IPS-NIHi7 (cell line): ENCODE measurements at regions not wholly inside any gene's neighbourhood (a gene's known extent, or its start where the extent isn't known, plus 50 kb on each side); places are given as distances from the start of the nearest gene placed in this dataset.
"Not testable (repeated sequence)": the region's sequence is repeated elsewhere in the genome, so short reads cannot be mapped to it uniquely, and the experiment has no call there.

Experiments
- DNase-seq: peaks from one replicate; pipeline ENCODE4 v3.0.0; 2012; ENCODE audit warnings: mixed read lengths; ENCODE audit errors: extremely low spot score

- DNase-seq, result not testable (repeated sequence)
Measured at GRCh38 chr4:8976466-8977128, 105.0 kb upstream of the HMX1 start.

- DNase-seq, result not testable (repeated sequence)
Measured at GRCh38 chr4:8972635-8973034, 101.0 kb upstream of the HMX1 start.

DNA sequence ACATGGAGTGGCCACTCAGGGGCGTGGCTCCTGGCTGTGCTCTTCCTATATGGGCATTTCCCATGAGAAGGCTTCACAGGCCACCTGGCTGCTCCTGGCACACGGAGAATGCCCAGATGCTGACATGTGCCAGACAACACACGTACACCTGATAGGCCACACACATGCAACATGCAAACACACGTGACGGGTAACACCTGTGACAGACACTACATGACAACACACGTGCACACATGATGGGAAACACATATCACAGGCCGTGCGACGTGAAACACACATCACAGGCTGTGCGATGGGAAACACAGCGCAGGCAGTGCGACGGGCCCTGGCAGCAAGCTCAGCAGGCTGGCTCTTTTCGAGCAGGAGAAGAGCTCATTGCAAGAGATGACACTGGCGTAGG, 94.3 kb upstream of the HMX1 start:
- not testable (repeated sequence) for DNase-seq

DNA sequence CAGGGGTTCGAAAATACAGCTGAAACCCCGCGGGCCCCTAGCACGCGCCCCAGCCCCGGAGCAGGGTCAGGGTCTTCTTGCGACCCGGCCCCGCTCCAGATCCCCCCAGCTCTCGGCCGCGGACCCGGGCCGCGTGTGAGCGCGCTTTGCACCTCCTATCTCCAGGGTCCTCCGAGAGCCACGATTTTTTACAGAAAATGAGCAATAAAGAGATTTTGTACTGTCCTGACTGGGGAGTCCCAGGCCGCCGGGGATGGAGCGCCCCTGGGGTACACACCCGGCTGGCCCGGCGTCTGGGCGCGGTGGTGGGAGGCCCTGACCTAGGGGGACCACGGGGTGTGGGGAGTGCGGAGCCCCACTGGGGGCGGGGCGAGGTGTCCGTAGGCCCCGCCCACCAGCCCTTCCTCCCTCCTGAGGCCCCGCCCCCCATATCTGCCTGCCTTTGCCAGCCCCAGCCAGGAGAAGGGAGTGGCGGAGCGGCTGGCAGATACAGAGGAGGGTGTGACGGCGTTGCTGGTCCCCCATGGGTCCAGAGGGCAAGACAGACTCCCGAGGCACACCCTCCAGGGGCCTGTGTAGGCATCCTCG, 92.7 kb upstream of the HMX1 start:
- DNase-seq, result peak; percentile 29

GRCh38 chr4:8963533-8963932, 91.9 kb upstream of the HMX1 start:
- DNase-seq, result not testable (repeated sequence)

- DNase-seq, result peak; percentile 42
Measured at GRCh38 chr4:8961343-8961742, 89.7 kb upstream of the HMX1 start.

DNA sequence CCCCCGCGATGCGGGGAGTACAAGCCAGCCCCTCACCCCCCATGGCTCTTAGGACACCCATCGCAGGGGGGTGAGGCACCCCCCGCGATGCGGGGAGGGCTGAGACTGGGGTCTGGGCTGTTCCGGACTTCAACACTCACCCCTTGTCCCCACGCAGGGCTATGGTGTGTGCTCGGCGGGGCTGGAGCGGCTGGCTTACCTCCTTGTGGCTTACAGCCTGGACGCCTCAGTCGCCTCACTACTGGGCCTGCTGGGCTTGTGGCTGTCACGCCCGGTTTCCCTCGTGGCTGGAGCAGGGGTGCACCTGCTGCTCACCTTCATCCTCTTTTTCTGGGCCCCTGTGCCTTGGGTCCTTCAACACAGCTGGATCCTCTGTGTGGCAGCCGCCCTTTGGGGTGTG, 87.8 kb upstream of the HMX1 start:
- not testable (repeated sequence) for DNase-seq

DNA sequence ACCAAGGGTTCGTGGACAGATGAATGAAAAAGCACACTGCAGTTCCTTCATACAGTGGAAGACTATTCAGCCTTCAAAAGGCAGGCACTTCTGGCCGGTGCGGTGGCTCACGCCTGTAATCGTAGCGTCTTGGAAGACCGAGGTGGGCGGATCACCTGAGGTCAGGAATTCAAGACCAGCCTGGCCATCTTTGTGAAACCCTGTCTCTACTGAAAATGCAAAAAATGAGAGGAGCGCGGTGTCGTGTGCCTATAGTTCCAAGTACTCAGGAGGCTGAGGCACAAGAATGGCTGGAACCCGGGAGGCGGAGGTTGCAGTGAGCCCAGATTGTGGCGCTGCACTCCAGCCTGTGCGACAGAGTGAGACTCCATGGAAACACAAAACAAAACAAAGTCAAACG, 82.4 kb upstream of the HMX1 start:
- not testable (repeated sequence) for DNase-seq

DNA sequence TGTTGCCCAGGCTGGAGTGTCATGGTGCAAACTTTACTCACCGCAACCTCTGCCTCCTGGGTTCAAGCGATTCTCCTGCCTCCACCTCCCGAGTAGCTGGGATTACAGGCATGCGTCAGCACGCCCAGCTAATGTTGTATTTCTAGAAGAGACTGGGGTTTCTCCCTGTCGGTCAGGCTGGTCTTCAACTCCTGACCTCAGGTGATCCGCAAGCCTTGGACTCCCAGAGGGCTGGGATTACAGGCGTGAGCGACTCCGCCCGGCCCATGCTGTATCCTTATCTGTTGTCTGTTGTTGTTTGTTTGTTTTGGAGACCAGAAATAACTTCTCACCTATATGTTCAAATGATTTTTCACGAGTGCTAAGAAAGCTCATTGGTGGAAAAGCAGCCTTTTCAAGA, 81.2 kb upstream of the HMX1 start:
- not testable (repeated sequence) for DNase-seq

DNA sequence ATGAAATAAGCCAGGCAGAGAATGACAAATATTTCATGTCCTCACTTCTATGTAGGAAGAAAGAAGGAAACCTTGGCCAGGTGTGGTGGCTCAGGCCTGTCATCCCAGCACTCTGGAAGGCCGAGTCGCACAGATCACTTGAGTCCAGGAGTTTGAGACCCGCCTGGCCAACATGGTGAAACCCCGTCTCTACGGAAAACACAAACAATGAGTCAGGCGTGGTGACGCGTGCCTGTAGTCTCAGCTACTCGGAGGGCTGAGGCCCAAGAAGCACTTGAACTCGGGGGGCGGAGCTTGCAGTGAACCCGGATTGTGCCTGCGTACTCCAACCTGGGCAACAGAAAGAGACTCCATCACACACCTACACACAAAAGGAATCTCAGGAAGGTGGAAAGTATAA, 80.5 kb upstream of the HMX1 start:
- not testable (repeated sequence) for DNase-seq

DNA sequence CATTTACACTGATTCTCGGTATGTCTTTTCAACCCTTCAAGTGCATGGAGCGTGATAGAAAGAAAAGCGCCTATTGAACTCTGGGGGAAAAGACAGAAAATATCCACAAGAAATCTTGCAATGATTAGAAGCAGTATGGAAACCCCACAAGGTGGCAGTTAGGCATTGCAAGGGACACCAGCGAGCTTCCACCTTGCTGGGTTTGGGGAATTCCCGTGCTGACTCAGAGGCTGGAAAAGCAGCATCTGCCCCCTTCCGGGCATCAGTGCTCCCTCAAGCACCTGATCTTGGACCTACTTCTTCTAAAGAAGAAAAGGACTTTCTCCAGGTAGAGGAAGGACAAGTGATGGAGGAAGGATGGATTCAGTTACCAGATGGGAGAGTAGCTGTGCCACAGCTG, 73.9 kb upstream of the HMX1 start:
- DNase-seq, result not testable (repeated sequence)

DNA sequence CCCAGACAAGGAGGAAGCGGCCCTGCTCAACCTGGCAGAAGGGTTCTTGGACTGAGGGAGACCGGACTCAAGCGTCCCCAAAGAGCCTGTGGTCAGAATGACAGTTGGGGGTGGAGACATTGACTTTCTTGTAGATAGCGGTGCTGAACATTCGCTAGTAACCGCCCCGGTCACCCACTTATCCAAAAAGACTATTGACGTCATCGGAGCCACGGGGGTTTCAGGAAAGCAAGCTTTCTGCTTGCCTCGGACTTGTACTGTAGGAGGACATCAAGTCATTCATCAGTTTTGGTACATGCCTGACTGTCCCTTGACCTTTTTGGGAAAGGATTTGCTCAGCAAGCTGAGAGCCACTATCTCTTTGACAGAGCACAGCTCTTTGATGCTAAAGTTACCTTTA, 71.7 kb upstream of the HMX1 start:
- not testable (repeated sequence) for DNase-seq

- not testable (repeated sequence) for DNase-seq
Measured at GRCh38 chr4:8942088-8942487, 70.4 kb upstream of the HMX1 start.

GRCh38 chr4:8941492-8941805, 69.8 kb upstream of the HMX1 start:
- not testable (repeated sequence) for DNase-seq

- peak; percentile 46 for DNase-seq
Measured at GRCh38 chr4:8940792-8941491, 69.3 kb upstream of the HMX1 start.

- peak; percentile 36 for DNase-seq
Measured at GRCh38 chr4:8939840-8940742, 68.5 kb upstream of the HMX1 start.

- DNase-seq, result peak; percentile 12
Measured at GRCh38 chr4:8939160-8939839, 67.7 kb upstream of the HMX1 start.

DNA sequence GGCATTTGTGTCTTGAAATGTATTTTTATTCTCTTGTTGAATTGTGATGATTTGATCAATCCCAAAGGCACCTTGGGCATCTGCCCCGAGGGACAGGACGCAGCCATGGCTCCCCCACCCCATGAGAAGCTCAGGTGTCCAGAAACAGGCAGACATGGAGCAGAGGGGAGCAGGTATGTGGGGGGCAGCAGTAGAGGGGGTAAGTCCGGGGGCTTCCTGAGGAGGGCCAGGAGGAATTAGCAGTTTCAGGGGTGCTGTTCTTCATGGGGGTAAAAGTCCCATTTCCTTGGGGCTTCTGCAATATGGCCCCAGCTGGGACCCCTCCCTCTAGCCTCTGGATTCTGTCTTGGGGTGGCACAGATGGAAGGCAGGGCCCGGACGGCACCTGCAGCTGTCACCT, 67.0 kb upstream of the HMX1 start:
- peak; percentile 5 for DNase-seq

- DNase-seq, result peak; percentile 4
Measured at GRCh38 chr4:8938137-8938536, 66.5 kb upstream of the HMX1 start.

DNA sequence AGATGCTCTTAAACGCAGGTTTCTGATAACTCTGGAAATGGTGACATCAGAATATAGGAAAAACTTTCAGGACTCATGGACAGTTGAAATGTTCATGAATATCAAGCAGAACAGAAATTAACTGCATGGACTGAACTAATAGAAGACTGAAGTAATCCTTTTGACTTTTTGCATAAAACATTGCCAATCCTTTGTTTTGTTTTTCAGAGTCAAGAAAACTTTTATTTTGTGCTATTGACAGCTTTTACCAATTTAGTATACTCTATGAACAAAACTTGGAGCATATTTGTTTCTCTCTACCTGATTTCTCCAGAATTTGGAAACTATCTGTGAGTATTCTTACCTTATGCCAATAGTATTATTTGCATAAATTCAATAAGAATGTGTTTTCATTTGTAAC, 61.2 kb upstream of the HMX1 start:
- no peak for DNase-seq

DNA sequence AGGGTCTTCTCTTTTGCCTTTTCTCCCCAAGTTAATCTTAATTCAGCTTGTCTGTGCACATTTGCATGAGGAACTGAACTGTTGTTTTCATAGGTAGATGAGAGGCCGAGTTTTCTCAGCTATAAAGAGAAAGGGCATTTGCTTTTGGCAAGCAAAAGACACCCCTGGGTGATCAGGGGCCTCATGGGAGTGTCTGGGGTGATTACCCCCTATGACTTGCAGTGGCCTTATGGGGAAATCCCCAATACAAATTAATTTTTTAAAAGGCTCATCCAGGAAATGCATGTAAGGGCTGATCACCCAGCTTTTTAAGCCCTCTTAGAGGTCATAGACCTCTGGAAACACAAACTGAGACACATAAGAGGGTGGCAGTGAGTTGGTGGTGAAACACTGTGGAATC, 56.4 kb upstream of the HMX1 start:
- no peak for DNase-seq

- peak; percentile 1 for DNase-seq
Measured at GRCh38 chr4:8922481-8922880, 50.8 kb upstream of the HMX1 start.
